ENCODE measurements at regions not wholly inside any gene's neighbourhood (a gene's known extent, or its start where the extent isn't known, plus 50 kb on each side); places are given as distances from the start of the nearest gene placed in this dataset.
A peak's percentile ranks its signal among the peaks of the same experiment; 100 is the strongest.
"Not testable (repeated sequence)": the region's sequence is repeated elsewhere in the genome, so short reads cannot be mapped to it uniquely, and the experiment has no call there.

DNA sequence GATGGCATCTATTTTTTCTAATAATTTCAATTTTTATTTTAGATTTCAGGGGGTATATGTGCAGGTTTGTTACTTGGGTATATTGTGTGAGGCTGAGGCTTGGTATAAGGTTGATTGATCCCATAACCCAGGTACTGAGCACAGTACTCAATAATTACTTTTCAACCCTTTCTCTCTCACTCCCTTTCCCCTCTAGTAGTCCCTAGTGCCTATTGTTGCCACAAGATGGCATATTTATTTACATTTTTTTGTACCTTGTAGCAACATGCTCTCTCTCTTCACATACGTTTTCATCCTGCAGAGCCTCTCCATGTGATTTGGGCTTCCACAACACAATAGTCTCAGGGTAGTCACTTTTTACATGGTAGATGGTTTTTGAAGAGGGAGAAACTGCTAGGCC lies 172.0 kb downstream of the ATOH1 start:
- Histone ChIP-seq H3K36me3 (ENCODE audit: control insufficient read depth in 2 of 2, insufficient read depth in 2 of 2, low read length in 2 of 2) (no peaks in the 10 kb centered on the region), H3K4me3 (ENCODE audit: low read length in 2 of 2) (no peak overlapping the region), H3K27ac (ENCODE audit: low read depth in 2 of 2, low read length in 2 of 2) (no peak overlapping the region), H3K9me3 (ENCODE audit: control insufficient read depth in 2 of 2, low read length in 2 of 2) (no peaks in the 10 kb centered on the region), H3K9ac (ENCODE audit: low read depth in 1 of 2, low read length in 2 of 2) (no peak overlapping the region), H3K4me1 (ENCODE audit: control insufficient read depth in 2 of 2, insufficient read depth in 2 of 2, low read length in 2 of 2) (peaks cover 0 to 9% of the 10 kb centered on the region in 2 donors), H3K27me3 (ENCODE audit: control insufficient read depth in 2 of 2, insufficient read depth in 2 of 2, low read length in 2 of 2) (no peaks in the 10 kb centered on the region)

- Histone ChIP-seq H3K27ac (ENCODE audit: low read depth in 2 of 2, low read length in 2 of 2) (no peak overlapping the region), H3K27me3 (ENCODE audit: control insufficient read depth in 2 of 2, insufficient read depth in 2 of 2, low read length in 2 of 2) (no peaks in the 10 kb centered on the region), H3K4me1 (ENCODE audit: control insufficient read depth in 2 of 2, insufficient read depth in 2 of 2, low read length in 2 of 2) (no peaks in the 10 kb centered on the region), H3K4me3 (ENCODE audit: low read length in 2 of 2) (no peak overlapping the region), H3K36me3 (ENCODE audit: control insufficient read depth in 2 of 2, insufficient read depth in 2 of 2, low read length in 2 of 2) (no peaks in the 10 kb centered on the region), H3K9ac (ENCODE audit: low read depth in 1 of 2, low read length in 2 of 2) (no peak overlapping the region), H3K9me3 (ENCODE audit: control insufficient read depth in 2 of 2, low read length in 2 of 2) (no peaks in the 10 kb centered on the region)
Observed at GRCh38 chr4:94006932-94007331, 178.4 kb downstream of the ATOH1 start.

- H3K36me3 ChIP-seq (ENCODE audit: control insufficient read depth in 2 of 2, insufficient read depth in 2 of 2, low read length in 2 of 2) = no peaks in the 10 kb centered on the region
- no peak overlapping the region for H3K4me3 ChIP-seq (ENCODE audit: low read length in 2 of 2)
- no peaks in the 10 kb centered on the region for H3K27me3 ChIP-seq (ENCODE audit: control insufficient read depth in 2 of 2, insufficient read depth in 2 of 2, low read length in 2 of 2)
- H3K9me3 ChIP-seq (ENCODE audit: control insufficient read depth in 2 of 2, low read length in 2 of 2) = no peaks in the 10 kb centered on the region
- H3K9ac ChIP-seq (ENCODE audit: low read depth in 1 of 2, low read length in 2 of 2) = no peak overlapping the region
- H3K27ac ChIP-seq (ENCODE audit: low read depth in 2 of 2, low read length in 2 of 2) = no peak overlapping the region
- H3K4me1 ChIP-seq (ENCODE audit: control insufficient read depth in 2 of 2, insufficient read depth in 2 of 2, low read length in 2 of 2) = peaks cover 0 to 3% of the 10 kb centered on the region in 2 donors
Observed at GRCh38 chr4:94011190-94011589, 182.6 kb downstream of the ATOH1 start.

DNA sequence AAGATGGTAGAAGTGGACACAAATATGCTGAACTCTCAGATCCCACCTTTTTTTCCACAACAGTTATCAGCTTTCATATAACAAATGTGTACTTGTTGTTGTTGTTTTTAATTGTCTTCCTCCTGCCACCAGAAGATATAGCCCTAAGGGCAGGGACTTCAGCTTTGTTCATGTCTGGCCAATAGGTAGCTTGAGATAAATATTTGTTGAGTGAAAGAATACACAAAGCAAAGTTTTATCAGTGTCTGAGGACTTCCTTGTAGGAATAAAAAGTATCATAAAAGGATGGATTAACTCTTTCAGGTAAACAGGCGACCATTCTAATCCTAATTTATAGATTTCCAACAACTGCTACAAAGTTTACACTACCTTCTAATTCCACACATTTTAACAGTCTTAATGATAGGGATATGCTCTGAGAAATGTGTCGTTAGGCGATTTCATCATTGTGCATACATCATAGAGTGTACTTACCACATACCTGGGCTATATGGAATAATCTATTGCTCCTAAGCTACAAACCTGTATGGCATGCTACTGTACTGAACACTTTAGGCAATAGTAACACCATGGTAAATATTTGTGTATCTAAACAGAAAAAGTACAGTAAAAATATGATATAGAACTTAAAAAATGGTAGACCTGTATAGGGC lies 186.1 kb downstream of the ATOH1 start:
- peak overlapping the region in 1 of 2 donors; percentile 40 for H3K27ac ChIP-seq (ENCODE audit: low read depth in 2 of 2, low read length in 2 of 2)
- H3K36me3 ChIP-seq (ENCODE audit: control insufficient read depth in 2 of 2, insufficient read depth in 2 of 2, low read length in 2 of 2) = no peaks in the 10 kb centered on the region
- H3K9me3 ChIP-seq (ENCODE audit: control insufficient read depth in 2 of 2, low read length in 2 of 2) = no peaks in the 10 kb centered on the region
- H3K4me1 ChIP-seq (ENCODE audit: control insufficient read depth in 2 of 2, insufficient read depth in 2 of 2, low read length in 2 of 2) = peaks cover 0 to 3% of the 10 kb centered on the region in 2 donors
- H3K27me3 ChIP-seq (ENCODE audit: control insufficient read depth in 2 of 2, insufficient read depth in 2 of 2, low read length in 2 of 2) = no peaks in the 10 kb centered on the region
- no peak overlapping the region for H3K4me3 ChIP-seq (ENCODE audit: low read length in 2 of 2)
- no peak overlapping the region for H3K9ac ChIP-seq (ENCODE audit: low read depth in 1 of 2, low read length in 2 of 2)

- Histone ChIP-seq H3K4me3 (ENCODE audit: low read length in 2 of 2) (no peak overlapping the region), H3K36me3 (ENCODE audit: control insufficient read depth in 2 of 2, insufficient read depth in 2 of 2, low read length in 2 of 2) (no peaks in the 10 kb centered on the region), H3K27me3 (ENCODE audit: control insufficient read depth in 2 of 2, insufficient read depth in 2 of 2, low read length in 2 of 2) (no peaks in the 10 kb centered on the region), H3K4me1 (ENCODE audit: control insufficient read depth in 2 of 2, insufficient read depth in 2 of 2, low read length in 2 of 2) (peaks cover 0 to 3% of the 10 kb centered on the region in 2 donors), H3K27ac (ENCODE audit: low read depth in 2 of 2, low read length in 2 of 2) (no peak overlapping the region), H3K9ac (ENCODE audit: low read depth in 1 of 2, low read length in 2 of 2) (no peak overlapping the region), H3K9me3 (ENCODE audit: control insufficient read depth in 2 of 2, low read length in 2 of 2) (no peaks in the 10 kb centered on the region)
Observed at GRCh38 chr4:94015956-94016355, 187.4 kb downstream of the ATOH1 start.

DNA sequence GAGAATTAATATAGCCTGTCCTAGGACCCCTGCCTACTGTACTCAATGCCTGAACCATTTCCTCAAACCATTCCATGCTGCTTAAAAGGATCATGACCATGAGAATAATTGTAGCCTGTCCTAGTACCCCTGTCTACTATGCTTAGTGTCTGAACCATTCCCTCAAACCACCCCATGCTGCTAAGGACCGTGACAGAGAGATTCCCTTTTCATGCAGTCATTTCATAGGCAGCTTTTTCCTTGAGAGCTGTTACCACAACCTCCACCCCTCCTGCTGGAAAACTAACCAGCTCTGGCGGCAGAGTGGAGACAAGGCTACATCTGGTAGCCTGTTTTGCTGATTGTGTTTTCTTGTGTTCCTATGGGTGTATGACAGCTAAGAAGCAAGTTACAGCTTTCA lies 174.9 kb upstream of the SMARCAD1 start:
- Histone ChIP-seq H3K9ac (ENCODE audit: low read depth in 1 of 2, low read length in 2 of 2) (no peak overlapping the region), H3K36me3 (ENCODE audit: control insufficient read depth in 2 of 2, insufficient read depth in 2 of 2, low read length in 2 of 2) (no peaks in the 10 kb centered on the region), H3K27me3 (ENCODE audit: control insufficient read depth in 2 of 2, insufficient read depth in 2 of 2, low read length in 2 of 2) (no peaks in the 10 kb centered on the region), H3K4me3 (ENCODE audit: low read length in 2 of 2) (no peak overlapping the region), H3K4me1 (ENCODE audit: control insufficient read depth in 2 of 2, insufficient read depth in 2 of 2, low read length in 2 of 2) (peaks cover 0 to 2% of the 10 kb centered on the region in 2 donors), H3K27ac (ENCODE audit: low read depth in 2 of 2, low read length in 2 of 2) (no peak overlapping the region), H3K9me3 (ENCODE audit: control insufficient read depth in 2 of 2, low read length in 2 of 2) (no peaks in the 10 kb centered on the region)

DNA sequence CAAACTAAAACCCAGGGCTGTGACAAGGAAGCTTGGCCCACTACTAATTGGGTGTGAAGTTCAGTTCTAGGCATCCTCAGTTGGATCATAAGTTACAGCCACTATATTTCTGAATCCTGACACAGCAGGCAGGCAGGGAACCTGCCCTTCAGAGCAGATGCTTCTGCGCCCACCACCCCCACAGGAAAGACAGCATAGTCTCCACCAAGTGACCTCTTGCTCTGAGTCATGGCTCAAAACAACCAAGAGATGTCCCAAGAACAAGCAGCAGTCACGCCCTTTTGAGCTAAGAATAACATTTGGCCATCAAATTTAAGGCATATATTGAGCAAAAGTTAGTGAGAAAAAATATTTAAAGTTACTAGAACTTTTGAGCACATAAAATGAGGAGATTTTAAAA lies 170.7 kb upstream of the SMARCAD1 start:
- Histone ChIP-seq H3K27me3 (ENCODE audit: control insufficient read depth in 2 of 2, insufficient read depth in 2 of 2, low read length in 2 of 2) (no peaks in the 10 kb centered on the region), H3K4me3 (ENCODE audit: low read length in 2 of 2) (no peak overlapping the region), H3K36me3 (ENCODE audit: control insufficient read depth in 2 of 2, insufficient read depth in 2 of 2, low read length in 2 of 2) (no peaks in the 10 kb centered on the region), H3K9me3 (ENCODE audit: control insufficient read depth in 2 of 2, low read length in 2 of 2) (no peaks in the 10 kb centered on the region), H3K4me1 (ENCODE audit: control insufficient read depth in 2 of 2, insufficient read depth in 2 of 2, low read length in 2 of 2) (peaks cover 0 to 2% of the 10 kb centered on the region in 2 donors), H3K9ac (ENCODE audit: low read depth in 1 of 2, low read length in 2 of 2) (no peak overlapping the region), H3K27ac (ENCODE audit: low read depth in 2 of 2, low read length in 2 of 2) (no peak overlapping the region)

- H3K9ac ChIP-seq (ENCODE audit: low read depth in 1 of 2, low read length in 2 of 2) = no peak overlapping the region
- no peaks in the 10 kb centered on the region for H3K27me3 ChIP-seq (ENCODE audit: control insufficient read depth in 2 of 2, insufficient read depth in 2 of 2, low read length in 2 of 2)
- H3K27ac ChIP-seq (ENCODE audit: low read depth in 2 of 2, low read length in 2 of 2) = no peak overlapping the region
- H3K4me1 ChIP-seq (ENCODE audit: control insufficient read depth in 2 of 2, insufficient read depth in 2 of 2, low read length in 2 of 2) = peaks cover 0 to 2% of the 10 kb centered on the region in 2 donors
- H3K36me3 ChIP-seq (ENCODE audit: control insufficient read depth in 2 of 2, insufficient read depth in 2 of 2, low read length in 2 of 2) = no peaks in the 10 kb centered on the region
- H3K9me3 ChIP-seq (ENCODE audit: control insufficient read depth in 2 of 2, low read length in 2 of 2) = no peaks in the 10 kb centered on the region
- H3K4me3 ChIP-seq (ENCODE audit: low read length in 2 of 2) = no peak overlapping the region
Observed at GRCh38 chr4:94038195-94038594, 169.5 kb upstream of the SMARCAD1 start.

GRCh38 chr4:94039226-94039625 lies 168.4 kb upstream of the SMARCAD1 start:
- H3K9ac ChIP-seq (ENCODE audit: low read depth in 1 of 2, low read length in 2 of 2) = no peak overlapping the region
- no peaks in the 10 kb centered on the region for H3K27me3 ChIP-seq (ENCODE audit: control insufficient read depth in 2 of 2, insufficient read depth in 2 of 2, low read length in 2 of 2)

DNA sequence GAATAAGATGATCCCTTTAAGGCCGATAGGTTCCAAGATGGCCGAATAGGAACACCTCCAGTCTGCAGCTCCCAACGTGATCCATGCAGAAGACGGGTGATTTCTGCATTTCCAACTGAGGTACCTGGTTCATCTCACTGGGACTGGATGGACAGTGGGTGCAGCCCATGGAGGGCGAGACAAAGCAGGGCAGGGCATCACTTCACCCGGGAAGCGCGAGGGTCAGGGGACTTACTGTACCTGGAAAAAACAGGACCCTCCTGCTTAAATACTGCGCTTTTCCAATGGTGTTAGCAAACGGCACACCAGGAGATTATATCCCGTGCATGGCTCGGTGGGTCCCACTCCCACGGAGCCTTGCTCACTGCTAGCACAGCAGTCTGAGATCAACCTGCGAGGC lies 163.2 kb upstream of the SMARCAD1 start:
- H3K27ac ChIP-seq (ENCODE audit: low read depth in 2 of 2, low read length in 2 of 2); H3K36me3 ChIP-seq (ENCODE audit: control insufficient read depth in 2 of 2, insufficient read depth in 2 of 2, low read length in 2 of 2); H3K4me1 ChIP-seq (ENCODE audit: control insufficient read depth in 2 of 2, insufficient read depth in 2 of 2, low read length in 2 of 2); H3K9ac ChIP-seq (ENCODE audit: low read depth in 1 of 2, low read length in 2 of 2); H3K27me3 ChIP-seq (ENCODE audit: control insufficient read depth in 2 of 2, insufficient read depth in 2 of 2, low read length in 2 of 2); H3K4me3 ChIP-seq (ENCODE audit: low read length in 2 of 2); H3K9me3 ChIP-seq (ENCODE audit: control insufficient read depth in 2 of 2, low read length in 2 of 2): not testable (repeated sequence)

More at GRCh38 chr4:94039226-94039625, 168.4 kb upstream of the SMARCAD1 start:
- peaks cover 0 to 2% of the 10 kb centered on the region in 2 donors for H3K4me1 ChIP-seq (ENCODE audit: control insufficient read depth in 2 of 2, insufficient read depth in 2 of 2, low read length in 2 of 2)
- no peak overlapping the region for H3K27ac ChIP-seq (ENCODE audit: low read depth in 2 of 2, low read length in 2 of 2)
- no peak overlapping the region for H3K4me3 ChIP-seq (ENCODE audit: low read length in 2 of 2)
- H3K36me3 ChIP-seq (ENCODE audit: control insufficient read depth in 2 of 2, insufficient read depth in 2 of 2, low read length in 2 of 2) = no peaks in the 10 kb centered on the region
- H3K9me3 ChIP-seq (ENCODE audit: control insufficient read depth in 2 of 2, low read length in 2 of 2) = no peaks in the 10 kb centered on the region

DNA sequence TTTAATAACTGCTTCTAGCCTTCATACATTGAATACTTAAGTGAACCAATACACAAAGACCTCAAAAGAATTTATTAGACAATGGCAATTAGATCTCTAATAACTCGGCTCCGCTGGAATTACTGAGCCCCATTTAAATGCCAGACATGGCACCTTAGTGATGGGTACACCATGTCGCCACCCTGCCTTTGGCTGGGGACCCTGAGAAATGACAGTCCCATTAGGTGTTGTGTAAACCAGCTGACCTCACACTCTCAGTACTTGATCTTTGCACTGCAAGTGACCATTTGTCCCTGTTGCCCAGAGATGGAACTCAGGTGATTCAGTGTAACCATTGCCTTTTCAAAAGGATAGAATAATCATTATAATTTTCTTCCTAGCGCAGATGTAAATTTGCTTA lies 144.6 kb upstream of the SMARCAD1 start:
- no peaks in the 10 kb centered on the region for H3K9me3 ChIP-seq (ENCODE audit: control insufficient read depth in 2 of 2, low read length in 2 of 2)
- H3K36me3 ChIP-seq (ENCODE audit: control insufficient read depth in 2 of 2, insufficient read depth in 2 of 2, low read length in 2 of 2) = no peaks in the 10 kb centered on the region
- no peak overlapping the region for H3K4me3 ChIP-seq (ENCODE audit: low read length in 2 of 2)
- H3K4me1 ChIP-seq (ENCODE audit: control insufficient read depth in 2 of 2, insufficient read depth in 2 of 2, low read length in 2 of 2) = no peaks in the 10 kb centered on the region
- H3K27ac ChIP-seq (ENCODE audit: low read depth in 2 of 2, low read length in 2 of 2) = no peak overlapping the region
- H3K27me3 ChIP-seq (ENCODE audit: control insufficient read depth in 2 of 2, insufficient read depth in 2 of 2, low read length in 2 of 2) = no peaks in the 10 kb centered on the region
- no peak overlapping the region for H3K9ac ChIP-seq (ENCODE audit: low read depth in 1 of 2, low read length in 2 of 2)

All from mucosa of rectum (tissue), 2 donors.